DOHH2 (cell line): ENCODE measurements at regions not wholly inside any gene's neighbourhood (a gene's known extent, or its start where the extent isn't known, plus 50 kb on each side); places are given as distances from the start of the nearest gene placed in this dataset.

Source experiments
- CTCF ChIP-seq: fragments of 200-600 bp; sonication (generic); IDR thresholded peaks from one replicate; pipeline ENCODE4 v1.5.1; 2014; ENCODE audit warnings: antibody characterized with exemption, mild to moderate bottlenecking, low read depth, low read length; ENCODE audit not compliant: poor library complexity, severe bottlenecking
- EZH2phosphoT487 ChIP-seq: fragments of 200-600 bp; sonication (generic); IDR thresholded peaks from 2 replicates; pipeline ENCODE4 v1.6.1; 2017; ENCODE audit warnings: borderline replicate concordance, mild to moderate bottlenecking, antibody characterized with exemption, low read length, moderate library complexity, mixed read lengths

GRCh38 chr1:164363980-164364379 is 195.0 kb upstream of the PBX1 start:
- no peak for TF ChIP-seq CTCF
- TF ChIP-seq EZH2phosphoT487, result no peak
